BE2C (cell line): ENCODE measurements at regions not wholly inside any gene's neighbourhood (a gene's known extent, or its start where the extent isn't known, plus 50 kb on each side); places are given as distances from the start of the nearest gene placed in this dataset.

Experiments
- DNase-seq: peaks from one replicate; pipeline ENCODE4 v3.0.0-alpha.2; 2020
- H3K27me3 ChIP-seq: fragments of 250-450 bp; sonication (Bioruptor Pico); 2 replicates; pipeline ENCODE4 v1.5.1; 2020; ENCODE audit warnings: mild to moderate bottlenecking
- H3K36me3 ChIP-seq: fragments of 250-450 bp; sonication (Bioruptor Pico); 2 replicates; pipeline ENCODE4 v1.5.1; 2020; ENCODE audit warnings: mild to moderate bottlenecking
- H3K4me1 ChIP-seq: fragments of 250-450 bp; sonication (Bioruptor Pico); 2 replicates; pipeline ENCODE4 v1.5.1; 2020
- H3K4me3 ChIP-seq: 2 replicates; pipeline ENCODE4 v1.5.1; 2011; ENCODE audit warnings: low read depth, low read length
- H3K9me3 ChIP-seq: fragments of 250-450 bp; sonication (Bioruptor Pico); 2 replicates; pipeline ENCODE4 v1.5.1; 2020
- TF ChIP-seq, protein P1 (sequence below): IDR thresholded peaks from 2 replicates; pipeline ENCODE4 v1.5.1; 2012; ENCODE audit warnings: mild to moderate bottlenecking, low read depth, low read length

DNA sequence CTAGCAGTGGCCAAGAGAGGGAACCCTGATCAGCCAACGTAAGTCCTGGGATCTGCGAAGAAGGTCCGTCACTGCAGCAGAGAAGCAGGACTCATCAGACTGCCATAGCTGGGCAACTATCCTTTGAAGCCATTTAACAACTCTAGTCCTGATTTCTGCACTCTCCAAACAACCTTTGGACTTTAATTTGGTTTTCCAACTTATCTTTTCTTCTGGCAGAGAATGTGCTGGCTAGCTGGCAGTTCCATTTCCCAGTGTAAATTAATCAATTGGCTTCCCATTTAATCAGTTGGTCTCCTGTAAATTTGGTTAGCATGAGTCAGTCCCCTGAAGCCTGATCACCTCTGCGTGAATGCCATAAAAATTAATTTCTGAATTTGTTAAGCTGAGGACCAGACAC, 153.7 kb upstream of the GPR101 start:
- DNase-seq = no peak
- TF ChIP-seq, protein P1, sequence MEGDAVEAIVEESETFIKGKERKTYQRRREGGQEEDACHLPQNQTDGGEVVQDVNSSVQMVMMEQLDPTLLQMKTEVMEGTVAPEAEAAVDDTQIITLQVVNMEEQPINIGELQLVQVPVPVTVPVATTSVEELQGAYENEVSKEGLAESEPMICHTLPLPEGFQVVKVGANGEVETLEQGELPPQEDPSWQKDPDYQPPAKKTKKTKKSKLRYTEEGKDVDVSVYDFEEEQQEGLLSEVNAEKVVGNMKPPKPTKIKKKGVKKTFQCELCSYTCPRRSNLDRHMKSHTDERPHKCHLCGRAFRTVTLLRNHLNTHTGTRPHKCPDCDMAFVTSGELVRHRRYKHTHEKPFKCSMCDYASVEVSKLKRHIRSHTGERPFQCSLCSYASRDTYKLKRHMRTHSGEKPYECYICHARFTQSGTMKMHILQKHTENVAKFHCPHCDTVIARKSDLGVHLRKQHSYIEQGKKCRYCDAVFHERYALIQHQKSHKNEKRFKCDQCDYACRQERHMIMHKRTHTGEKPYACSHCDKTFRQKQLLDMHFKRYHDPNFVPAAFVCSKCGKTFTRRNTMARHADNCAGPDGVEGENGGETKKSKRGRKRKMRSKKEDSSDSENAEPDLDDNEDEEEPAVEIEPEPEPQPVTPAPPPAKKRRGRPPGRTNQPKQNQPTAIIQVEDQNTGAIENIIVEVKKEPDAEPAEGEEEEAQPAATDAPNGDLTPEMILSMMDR = no peak
- Histone ChIP-seq H3K9me3 (no peaks in the 10 kb centered on the region), H3K36me3 (no peaks in the 10 kb centered on the region), H3K27me3 (no peaks in the 10 kb centered on the region), H3K4me1 (no peaks in the 10 kb centered on the region), H3K4me3 (no peak overlapping the region)

- H3K27me3 ChIP-seq = no peaks in the 10 kb centered on the region
- TF ChIP-seq, protein P1 = no peak
- DNase-seq = no peak
These were observed 144.6 kb upstream of the GPR101 start for GRCh38 chrX:137178392-137178791.

DNA sequence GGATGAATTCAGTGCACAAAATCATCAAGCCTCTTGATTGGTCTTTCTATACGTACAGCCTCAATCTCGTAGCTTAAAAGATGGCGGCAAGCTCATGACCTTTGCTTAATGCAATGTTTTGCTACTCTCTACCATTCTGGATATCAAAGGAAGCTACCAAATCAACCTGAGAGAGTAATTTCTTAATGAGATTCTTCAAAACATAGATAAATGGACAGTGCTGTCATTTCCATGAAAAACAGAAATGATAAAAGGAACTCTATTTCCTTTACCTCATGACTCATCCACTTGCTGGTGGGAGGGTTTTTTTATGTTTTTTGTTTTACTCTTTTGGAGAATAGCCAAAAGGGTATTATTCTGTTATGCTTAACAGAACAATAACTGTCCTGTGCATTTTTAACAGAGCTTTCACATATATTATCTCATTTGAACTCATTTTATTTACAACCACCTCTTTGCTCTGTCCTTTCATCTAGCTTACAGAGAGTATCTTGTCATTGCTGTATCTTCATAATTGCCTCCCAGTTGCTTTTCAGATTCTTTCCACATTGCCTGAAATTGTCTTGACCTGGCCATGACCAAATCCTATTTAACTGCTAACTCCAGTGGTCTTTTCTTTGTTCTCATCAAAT, 138.6 kb upstream of the GPR101 start:
- Histone ChIP-seq H3K4me1 (no peaks in the 10 kb centered on the region), H3K4me3 (no peak overlapping the region), H3K36me3 (no peaks in the 10 kb centered on the region), H3K9me3 (no peaks in the 10 kb centered on the region), H3K27me3 (no peaks in the 10 kb centered on the region)
- TF ChIP-seq, protein P1 = no peak
- DNase-seq = no peak

More at GRCh38 chrX:137178392-137178791, 144.6 kb upstream of the GPR101 start:
- no peak overlapping the region for H3K4me3 ChIP-seq
- H3K36me3 ChIP-seq = no peaks in the 10 kb centered on the region
- no peaks in the 10 kb centered on the region for H3K9me3 ChIP-seq
- no peaks in the 10 kb centered on the region for H3K4me1 ChIP-seq

DNA sequence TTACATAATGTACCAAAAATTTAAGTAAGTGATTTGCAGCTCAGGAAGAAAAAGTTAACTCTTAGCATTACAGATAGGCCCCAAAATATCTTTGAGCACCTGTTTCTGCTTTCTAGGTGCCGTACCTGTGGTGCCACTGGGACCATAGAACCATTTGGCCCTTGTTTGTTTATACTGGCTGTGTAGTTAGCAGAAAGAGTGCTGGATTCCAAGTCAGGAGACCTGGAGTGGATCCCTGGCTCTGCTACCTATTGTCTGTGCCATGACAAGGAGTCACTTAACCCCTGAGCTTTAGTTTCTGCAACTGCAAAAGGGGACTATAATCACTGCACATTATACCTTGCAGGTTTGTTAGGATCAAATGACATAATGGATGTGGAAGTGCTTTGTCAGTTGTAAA, 137.8 kb upstream of the GPR101 start:
- Histone ChIP-seq H3K9me3 (no peaks in the 10 kb centered on the region), H3K27me3 (no peaks in the 10 kb centered on the region), H3K4me3 (no peak overlapping the region), H3K4me1 (no peaks in the 10 kb centered on the region), H3K36me3 (no peaks in the 10 kb centered on the region)
- TF ChIP-seq, protein P1 = no peak
- no peak for DNase-seq

DNA sequence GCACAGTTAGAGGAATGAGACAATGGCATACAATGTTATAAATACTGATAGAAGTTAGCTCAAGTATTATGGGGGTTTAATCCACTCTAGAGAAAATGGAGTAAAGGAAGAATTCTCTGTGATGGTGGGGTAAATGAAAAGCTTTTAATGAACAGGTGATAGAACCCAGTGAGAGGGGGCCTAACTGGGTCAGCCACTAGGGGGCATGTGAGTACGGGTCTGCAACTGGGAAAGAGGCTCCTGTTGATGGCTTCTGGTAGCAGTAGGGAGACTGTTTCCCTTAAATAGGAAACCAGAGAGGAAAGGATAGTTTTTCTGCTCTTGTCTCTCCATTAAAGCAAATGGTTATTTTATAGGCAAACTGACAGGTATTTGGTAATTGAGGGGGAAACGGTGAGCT, 132.8 kb upstream of the GPR101 start:
- H3K4me1 ChIP-seq = no peaks in the 10 kb centered on the region
- H3K27me3 ChIP-seq = no peaks in the 10 kb centered on the region
- no peaks in the 10 kb centered on the region for H3K9me3 ChIP-seq
- peak; percentile 10 for DNase-seq
- H3K4me3 ChIP-seq = no peak overlapping the region
- no peaks in the 10 kb centered on the region for H3K36me3 ChIP-seq
- TF ChIP-seq, protein P1 = peak; percentile 40

GRCh38 chrX:137164329-137164728, 130.5 kb upstream of the GPR101 start:
- no peaks in the 10 kb centered on the region for H3K9me3 ChIP-seq
- no peak for DNase-seq
- H3K4me3 ChIP-seq = no peak overlapping the region
- no peaks in the 10 kb centered on the region for H3K4me1 ChIP-seq
- TF ChIP-seq, protein P1 = no peak
- H3K36me3 ChIP-seq = no peaks in the 10 kb centered on the region
- H3K27me3 ChIP-seq = no peaks in the 10 kb centered on the region
